Endothelial cell of umbilical vein (primary cell): ENCODE measurements at regions not wholly inside any gene's neighbourhood (a gene's known extent, or its start where the extent isn't known, plus 50 kb on each side); places are given as distances from the start of the nearest gene placed in this dataset.

Experiments used
- BruUV-seq: library from RNA; stranded (reverse); fragments of 400-500 nt; replicated peaks from 2 replicates; lab custom pipeline; 2021; lab: Mats Ljungman, UMichigan
- CTCF ChIA-PET: fragments of 300-600, 350-600 bp; sonication (Branson Sonifier 250); formaldehyde crosslinking; loops from one replicate; lab custom pipeline; 2021; ENCODE audit warnings: antibody characterized with exemption, inconsistent platforms; lab: Charles Lee
- POLR2A ChIA-PET: fragments of 300-600, 350-600 bp; sonication (Branson Sonifier 250); formaldehyde crosslinking; loops from one replicate; lab custom pipeline; 2021; ENCODE audit warnings: antibody characterized with exemption, inconsistent platforms; lab: Charles Lee
- DNase-seq: peaks from one replicate; pipeline ENCODE4 v3.0.0-alpha.2; 2011; ENCODE audit warnings: low read depth, low spot score
- FAIRE-seq: peaks from 2 replicates; lab custom pipeline; 2011; peaks lifted over from hg19 to GRCh38; lab: Jason Lieb, UNC
- H2AFZ ChIP-seq: 2 replicates; pipeline ENCODE4 v1.6.0; 2012; ENCODE audit warnings: low read depth, low read length, control low read depth, inconsistent platforms
- H3K27ac ChIP-seq: 2 replicates; pipeline ENCODE4 v1.5.1; 2011; ENCODE audit warnings: low read depth, mild to moderate bottlenecking, control low read depth, low read length, moderate library complexity; ENCODE audit not compliant: insufficient read depth
- H3K27me3 ChIP-seq, 2 experiments: 2 replicates each; pipeline versions ENCODE4 v1.6.0 to v1.6.1; 2011; ENCODE audit warnings: low read length in 2 of 2, mixed read lengths in 1 of 2; ENCODE audit not compliant: control insufficient read depth in 2 of 2, insufficient read depth in 2 of 2
- H3K36me3 ChIP-seq, 2 experiments: 2 replicates in 1 of 2; 3 replicates in 1 of 2; pipeline ENCODE4 v1.5.1; 2011; ENCODE audit warnings: low read length in 2 of 2, mild to moderate bottlenecking in 1 of 2, moderate library complexity in 1 of 2; ENCODE audit not compliant: control insufficient read depth in 2 of 2, insufficient read depth in 2 of 2; ENCODE audit errors: extremely low read depth in 1 of 2
- H3K4me1 ChIP-seq: 3 replicates; pipeline ENCODE4 v1.5.1; 2011; ENCODE audit warnings: mild to moderate bottlenecking, low read length; ENCODE audit not compliant: control insufficient read depth, insufficient read depth; ENCODE audit errors: extremely low read depth
- H3K4me2 ChIP-seq: 2 replicates; pipeline ENCODE4 v1.6.1; 2011; ENCODE audit warnings: low read length, control low read depth, mixed read lengths; ENCODE audit not compliant: insufficient read depth
- H3K4me3 ChIP-seq, 3 experiments: fragments of 200-600 bp in 1 of 3; sonication (generic), shearing (Covaris generic) in 1 of 3; replicated peaks in 1 of 3; 2 replicates each; pipeline ENCODE4 v1.5.1; 2011 to 2016; ENCODE audit warnings: control low read depth in 3 of 3, low read length in 3 of 3, mild to moderate bottlenecking in 2 of 3, inconsistent platforms in 1 of 3, low read depth in 1 of 3, moderate library complexity in 1 of 3; ENCODE audit not compliant: insufficient read depth in 1 of 3
- H3K79me2 ChIP-seq: 2 replicates; pipeline ENCODE4 v1.6.0; 2012; ENCODE audit warnings: low read length, inconsistent platforms; ENCODE audit not compliant: control insufficient read depth, insufficient read depth
- H3K9ac ChIP-seq: replicated peaks from 2 replicates; pipeline ENCODE3; 2011; ENCODE audit warnings: low read length, control low read depth; ENCODE audit not compliant: insufficient read depth; ENCODE audit errors: extremely low read depth
- H3K9me1 ChIP-seq: replicated peaks from 3 replicates; pipeline ENCODE4 v1.6.0; 2011; ENCODE audit warnings: mild to moderate bottlenecking, low read length; ENCODE audit not compliant: control insufficient read depth, insufficient read depth; ENCODE audit errors: extremely low read depth
- H3K9me3 ChIP-seq: replicated peaks from 2 replicates; pipeline ENCODE4 v1.5.1; 2012; ENCODE audit warnings: low read length, inconsistent platforms; ENCODE audit not compliant: control insufficient read depth, insufficient read depth
- H4K20me1 ChIP-seq: replicated peaks from 2 replicates; pipeline ENCODE3; 2011; ENCODE audit warnings: mild to moderate bottlenecking, low read length; ENCODE audit not compliant: control insufficient read depth, insufficient read depth; ENCODE audit errors: extremely low read depth
- EZH2 ChIP-seq: IDR thresholded peaks from 2 replicates; pipeline ENCODE4 v1.6.1; 2012; ENCODE audit warnings: borderline replicate concordance, low read depth, mild to moderate bottlenecking, moderate library complexity, low read length, inconsistent platforms; ENCODE audit not compliant: severe bottlenecking
- FOS ChIP-seq: IDR thresholded peaks from 2 replicates; pipeline ENCODE4 v1.6.1; 2011; ENCODE audit warnings: mild to moderate bottlenecking, low read length, moderate library complexity, borderline replicate concordance; ENCODE audit not compliant: insufficient read depth
- GATA2 ChIP-seq: IDR thresholded peaks from 2 replicates; pipeline ENCODE4 v1.7.0; 2011; ENCODE audit warnings: low read depth, mild to moderate bottlenecking, moderate library complexity, mixed read lengths, low read length; ENCODE audit not compliant: insufficient read length, insufficient read depth
- JUN ChIP-seq: IDR thresholded peaks from 2 replicates; pipeline ENCODE4 v1.6.1; 2011; ENCODE audit warnings: borderline replicate concordance, low read depth; ENCODE audit not compliant: insufficient read length, insufficient read depth
- MYC ChIP-seq: IDR thresholded peaks from one replicate; pipeline ENCODE4 v1.6.1; 2011; ENCODE audit warnings: mild to moderate bottlenecking, low read depth, low read length
- POLR2A ChIP-seq: IDR thresholded peaks from 2 replicates; pipeline ENCODE4 v1.6.1; 2012; ENCODE audit warnings: low read depth, mild to moderate bottlenecking, control low read depth, low read length
- POLR2AphosphoS5 ChIP-seq: IDR thresholded peaks from 2 replicates; pipeline ENCODE4 v1.6.1; 2012; ENCODE audit warnings: low read depth, mild to moderate bottlenecking, control low read depth, low read length, moderate library complexity; ENCODE audit not compliant: insufficient read depth
- dilution Hi-C: fragments of 300-500 bp; cut with MboI; formaldehyde crosslinking; loops from one replicate; pipeline ENCODE4 v1.15.0; 2019; ENCODE audit warnings: low sequenced_read_pairs; ENCODE audit not compliant: extremely low pct_ligation_motif_present
- intact Hi-C: fragments of 100-400 bp; cut with micrococcal nuclease; formaldehyde crosslinking; loops from one replicate; pipeline ENCODE4 v1.10.0; 2022
- TF ChIP-seq, protein P1 (sequence below): IDR thresholded peaks from 2 replicates; pipeline ENCODE4 v1.6.1; 2011; ENCODE audit not compliant: insufficient read depth, insufficient read length
- TF ChIP-seq, protein P2 (sequence below), 2 donors: IDR thresholded peaks; 1 replicate in 1 of 2; 2 replicates in 1 of 2; pipeline ENCODE4 v1.5.1; 2011; ENCODE audit warnings: low read length in 2 of 2, mild to moderate bottlenecking in 2 of 2, moderate library complexity in 2 of 2, control low read depth in 1 of 2, inconsistent platforms in 1 of 2, low read depth in 1 of 2; ENCODE audit not compliant: insufficient read depth in 1 of 2; ENCODE audit errors: extremely low read depth in 1 of 2

DNA sequence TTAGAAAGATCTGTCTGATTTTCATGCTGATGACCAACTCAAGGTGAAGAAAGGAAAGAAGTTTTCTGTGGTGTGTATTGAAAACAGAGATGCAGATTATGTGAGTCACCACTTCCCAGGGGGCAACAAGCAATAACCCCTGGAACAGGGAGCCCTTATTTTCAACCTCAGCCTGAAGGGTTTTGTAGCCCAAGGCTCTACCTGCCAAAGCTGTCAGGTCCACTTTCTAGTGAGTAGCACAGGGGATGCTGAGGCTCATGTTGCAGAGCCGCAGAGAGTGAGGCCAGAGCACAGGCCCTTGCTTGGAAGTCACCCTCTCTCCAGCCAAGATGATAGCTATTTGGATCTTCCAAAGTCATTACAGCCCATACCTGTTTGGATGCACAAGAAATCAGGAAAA, 152.2 kb upstream of the SLC24A5 start:
- FAIRE-seq (no peak), DNase-seq (no peak)
- H3K9me3 ChIP-seq = no peaks in the 10 kb centered on the region
- H3K36me3 ChIP-seq = no peaks in the 10 kb centered on the region
- H3K9me1 ChIP-seq = no peaks in the 10 kb centered on the region
- H4K20me1 ChIP-seq = no peaks in the 10 kb centered on the region
- ChIA-PET POLR2A (no interaction called here), CTCF (interaction anchor here (1.0 kb wide), 1 partner anchor 773 kb away, joined by 6 read pairs; no protein-coding TSS in a partner anchor)
- no peak overlapping the region for H3K4me3 ChIP-seq
- intact Hi-C loops (no loop called here), dilution Hi-C loops (no loop called here)
- TF ChIP-seq JUN = no peak
- TF ChIP-seq, protein P1, sequence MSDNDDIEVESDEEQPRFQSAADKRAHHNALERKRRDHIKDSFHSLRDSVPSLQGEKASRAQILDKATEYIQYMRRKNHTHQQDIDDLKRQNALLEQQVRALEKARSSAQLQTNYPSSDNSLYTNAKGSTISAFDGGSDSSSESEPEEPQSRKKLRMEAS = no peak
- TF ChIP-seq EZH2 = no peak
- no peak for TF ChIP-seq GATA2
- no peak overlapping the region for H2AFZ ChIP-seq
- no peak overlapping the region for H3K4me2 ChIP-seq
- BruUV-seq = no TSS peak
- H3K9ac ChIP-seq = no peak overlapping the region
- no peak overlapping the region for H3K27ac ChIP-seq
- H3K27me3 ChIP-seq = peaks cover 3 to 8% of the 10 kb centered on the region in 2 experiments
- H3K79me2 ChIP-seq = no peaks in the 10 kb centered on the region
- no peaks in the 10 kb centered on the region for H3K4me1 ChIP-seq

DNA sequence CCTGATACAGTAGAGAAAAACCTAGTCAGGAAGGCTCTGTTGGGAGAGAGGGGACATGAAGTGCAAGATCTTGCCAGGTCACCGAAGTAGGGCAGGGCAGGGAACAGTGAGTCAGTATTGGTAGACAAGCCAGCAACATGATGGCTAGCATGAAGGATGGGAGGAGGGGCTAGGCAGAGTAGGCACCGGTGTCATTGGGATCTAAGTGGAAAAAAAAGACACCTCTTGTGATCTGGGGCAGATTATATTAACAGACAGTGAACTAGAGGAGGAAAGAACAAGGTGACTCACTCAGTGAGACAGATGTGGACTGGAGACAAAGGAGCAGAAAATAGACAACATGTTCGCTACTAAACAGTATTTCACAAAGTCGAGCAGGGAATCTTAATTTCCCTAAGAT, 149.2 kb upstream of the SLC24A5 start:
- Histone ChIP-seq H3K4me1 (no peaks in the 10 kb centered on the region), H4K20me1 (no peaks in the 10 kb centered on the region), H3K4me3 (no peak overlapping the region), H2AFZ (no peak overlapping the region), H3K9me1 (no peaks in the 10 kb centered on the region), H3K27me3 (peaks cover 5 to 8% of the 10 kb centered on the region in 2 experiments), H3K4me2 (no peak overlapping the region), H3K9ac (no peak overlapping the region), H3K79me2 (no peaks in the 10 kb centered on the region), H3K27ac (no peak overlapping the region), H3K36me3 (no peaks in the 10 kb centered on the region), H3K9me3 (no peaks in the 10 kb centered on the region)
- dilution Hi-C loops = no loop called here
- TF ChIP-seq JUN = no peak
- TF ChIP-seq FOS = no peak
- TF ChIP-seq, protein P1 = no peak
- no peak for TF ChIP-seq GATA2
- no peak for TF ChIP-seq POLR2A
- TF ChIP-seq, protein P2, sequence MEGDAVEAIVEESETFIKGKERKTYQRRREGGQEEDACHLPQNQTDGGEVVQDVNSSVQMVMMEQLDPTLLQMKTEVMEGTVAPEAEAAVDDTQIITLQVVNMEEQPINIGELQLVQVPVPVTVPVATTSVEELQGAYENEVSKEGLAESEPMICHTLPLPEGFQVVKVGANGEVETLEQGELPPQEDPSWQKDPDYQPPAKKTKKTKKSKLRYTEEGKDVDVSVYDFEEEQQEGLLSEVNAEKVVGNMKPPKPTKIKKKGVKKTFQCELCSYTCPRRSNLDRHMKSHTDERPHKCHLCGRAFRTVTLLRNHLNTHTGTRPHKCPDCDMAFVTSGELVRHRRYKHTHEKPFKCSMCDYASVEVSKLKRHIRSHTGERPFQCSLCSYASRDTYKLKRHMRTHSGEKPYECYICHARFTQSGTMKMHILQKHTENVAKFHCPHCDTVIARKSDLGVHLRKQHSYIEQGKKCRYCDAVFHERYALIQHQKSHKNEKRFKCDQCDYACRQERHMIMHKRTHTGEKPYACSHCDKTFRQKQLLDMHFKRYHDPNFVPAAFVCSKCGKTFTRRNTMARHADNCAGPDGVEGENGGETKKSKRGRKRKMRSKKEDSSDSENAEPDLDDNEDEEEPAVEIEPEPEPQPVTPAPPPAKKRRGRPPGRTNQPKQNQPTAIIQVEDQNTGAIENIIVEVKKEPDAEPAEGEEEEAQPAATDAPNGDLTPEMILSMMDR (IDR thresholded peaks at IDR 0.05; ENCODE audit: extremely low read depth in 1 of 2, insufficient read depth in 1 of 2, low read depth in 1 of 2, low read length in 2 of 2) = no peak
- TF ChIP-seq MYC = no peak
- TF ChIP-seq POLR2AphosphoS5 = no peak
- TF ChIP-seq EZH2 = no peak
- DNase-seq (no peak), FAIRE-seq (no peak)
- intact Hi-C loops = no loop called here
- CTCF ChIA-PET = no interaction called here
- no TSS peak for BruUV-seq
- POLR2A ChIA-PET = no interaction called here
